AG10803 (cell line): ENCODE measurements at regions not wholly inside any gene's neighbourhood (a gene's known extent, or its start where the extent isn't known, plus 50 kb on each side); places are given as distances from the start of the nearest gene placed in this dataset.

Experiments
- DNase-seq: peaks from one replicate; pipeline ENCODE4 v3.0.0; 2010; ENCODE audit warnings: low read depth
- H3K4me3 ChIP-seq: 2 replicates; pipeline ENCODE4 v1.5.1; 2011; ENCODE audit warnings: mild to moderate bottlenecking, low read length, control low read depth
- TF ChIP-seq, protein P1 (sequence below): conservative IDR thresholded peaks from 2 replicates; pipeline ENCODE4 v1.5.1; 2011; ENCODE audit warnings: mild to moderate bottlenecking, low read length, control low read depth, inconsistent platforms

GRCh38 chr5:108619815-108620214 lies 127.9 kb upstream of the FER start:
- DNase-seq = no peak
- no peak overlapping the region for H3K4me3 ChIP-seq
- TF ChIP-seq, protein P1, sequence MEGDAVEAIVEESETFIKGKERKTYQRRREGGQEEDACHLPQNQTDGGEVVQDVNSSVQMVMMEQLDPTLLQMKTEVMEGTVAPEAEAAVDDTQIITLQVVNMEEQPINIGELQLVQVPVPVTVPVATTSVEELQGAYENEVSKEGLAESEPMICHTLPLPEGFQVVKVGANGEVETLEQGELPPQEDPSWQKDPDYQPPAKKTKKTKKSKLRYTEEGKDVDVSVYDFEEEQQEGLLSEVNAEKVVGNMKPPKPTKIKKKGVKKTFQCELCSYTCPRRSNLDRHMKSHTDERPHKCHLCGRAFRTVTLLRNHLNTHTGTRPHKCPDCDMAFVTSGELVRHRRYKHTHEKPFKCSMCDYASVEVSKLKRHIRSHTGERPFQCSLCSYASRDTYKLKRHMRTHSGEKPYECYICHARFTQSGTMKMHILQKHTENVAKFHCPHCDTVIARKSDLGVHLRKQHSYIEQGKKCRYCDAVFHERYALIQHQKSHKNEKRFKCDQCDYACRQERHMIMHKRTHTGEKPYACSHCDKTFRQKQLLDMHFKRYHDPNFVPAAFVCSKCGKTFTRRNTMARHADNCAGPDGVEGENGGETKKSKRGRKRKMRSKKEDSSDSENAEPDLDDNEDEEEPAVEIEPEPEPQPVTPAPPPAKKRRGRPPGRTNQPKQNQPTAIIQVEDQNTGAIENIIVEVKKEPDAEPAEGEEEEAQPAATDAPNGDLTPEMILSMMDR = no peak

GRCh38 chr5:108617467-108618435 lies 129.9 kb upstream of the FER start:
- DNase-seq = no peak
- no peak overlapping the region for H3K4me3 ChIP-seq
- TF ChIP-seq, protein P1 = no peak

DNA sequence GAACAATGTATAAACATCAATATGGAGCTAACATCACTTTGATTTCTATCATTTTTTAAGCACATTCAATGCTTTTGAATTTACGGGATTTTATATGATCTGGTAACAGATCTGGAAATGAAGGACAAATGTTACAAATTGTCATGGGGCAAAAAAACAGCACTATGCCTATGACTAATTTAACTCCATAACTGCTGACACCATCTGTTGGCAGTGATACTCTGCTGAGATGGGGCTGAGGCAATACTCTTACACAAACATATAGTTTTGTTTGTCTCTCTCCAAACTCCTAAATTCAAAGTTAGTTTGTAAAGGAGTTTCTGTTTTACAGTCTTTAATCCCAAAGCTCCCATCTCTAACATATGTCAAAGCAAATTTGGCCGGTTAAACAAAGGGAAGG lies 132.5 kb upstream of the FER start:
- DNase-seq = peak; percentile 25
- H3K4me3 ChIP-seq = no peak overlapping the region

GRCh38 chr5:108607421-108607820 lies 140.3 kb upstream of the FER start:
- no peak for DNase-seq
- TF ChIP-seq, protein P1 = no peak
- no peak overlapping the region for H3K4me3 ChIP-seq

More for the DNA sequence above, 132.5 kb upstream of the FER start:
- TF ChIP-seq, protein P1 = no peak

GRCh38 chr5:108606185-108606584 lies 141.5 kb upstream of the FER start:
- no peak for DNase-seq
- TF ChIP-seq, protein P1 = no peak

DNA sequence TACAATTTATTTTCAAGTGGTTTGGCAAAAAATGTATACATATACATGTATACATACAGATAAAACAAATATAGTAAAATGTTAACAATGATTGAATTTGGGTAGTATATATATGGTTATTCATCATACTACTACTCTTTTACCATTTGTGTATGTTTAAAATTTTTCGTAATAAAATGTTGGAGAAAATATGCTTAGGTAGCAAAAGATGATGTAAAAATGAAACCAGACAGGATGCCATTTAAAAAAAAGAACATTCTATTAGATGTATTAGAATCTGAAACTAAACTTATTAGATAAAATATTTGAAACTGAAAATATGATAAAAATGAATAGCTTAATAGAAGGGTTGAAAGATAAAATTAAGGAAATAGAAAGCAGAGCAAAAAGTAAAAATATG lies 144.9 kb upstream of the FER start:
- no peak for DNase-seq
- no peak overlapping the region for H3K4me3 ChIP-seq
- TF ChIP-seq, protein P1 = no peak

More at GRCh38 chr5:108606185-108606584, 141.5 kb upstream of the FER start:
- no peak overlapping the region for H3K4me3 ChIP-seq

GRCh38 chr5:108590799-108591198 lies 156.9 kb upstream of the FER start:
- no peak for DNase-seq
- H3K4me3 ChIP-seq = no peak overlapping the region
- TF ChIP-seq, protein P1 = no peak
